Natural killer cell treated with Interleukin-12 subunit alpha and Interleukin-12 subunit beta and Interleukin-15 and Interleukin-18, amount 100 ng/mL, for 72 hours (primary cell): ENCODE measurements at regions not wholly inside any gene's neighbourhood (a gene's known extent, or its start where the extent isn't known, plus 50 kb on each side); places are given as distances from the start of the nearest gene placed in this dataset.

Source experiments
- ATAC-seq, 2 donors: fragments of 150-1000 bp; cut with Tn5 transposase in 1 of 2; sonication (Bioruptor Pico), chemical (Tn5 transposase) in 1 of 2; 2 replicates each; pipeline ENCODE4 v1.10.0; 2021
- DNase-seq: peaks from one replicate; pipeline ENCODE4 v3.0.0; 2022; ENCODE audit warnings: low spot score
- H3K27ac Mint-ChIP-seq, 2 donors: 1 replicate in 1 of 2; 2 replicates in 1 of 2; pipeline ENCODE4 v1.8.0; 2022; ENCODE audit warnings: mixed read lengths in 2 of 2, mild to moderate bottlenecking in 1 of 2, moderate library complexity in 1 of 2
- H3K27me3 Mint-ChIP-seq, 2 donors: 1 replicate in 1 of 2; 2 replicates in 1 of 2; pipeline ENCODE4 v1.8.0; 2022; ENCODE audit warnings: mixed read lengths in 2 of 2
- H3K36me3 Mint-ChIP-seq: one replicate; pipeline ENCODE4 v1.8.0; 2022; ENCODE audit warnings: mixed read lengths
- H3K4me1 Mint-ChIP-seq, 2 donors: 1 replicate in 1 of 2; 2 replicates in 1 of 2; pipeline ENCODE4 v1.8.0; 2022; ENCODE audit warnings: low read depth in 2 of 2, mixed read lengths in 2 of 2, mild to moderate bottlenecking in 1 of 2
- H3K4me3 Mint-ChIP-seq: one replicate; pipeline ENCODE4 v1.8.0; 2022; ENCODE audit warnings: mixed read lengths
- H3K9me3 Mint-ChIP-seq: 2 replicates; pipeline ENCODE4 v1.8.0; 2022; ENCODE audit warnings: mixed read lengths

DNA sequence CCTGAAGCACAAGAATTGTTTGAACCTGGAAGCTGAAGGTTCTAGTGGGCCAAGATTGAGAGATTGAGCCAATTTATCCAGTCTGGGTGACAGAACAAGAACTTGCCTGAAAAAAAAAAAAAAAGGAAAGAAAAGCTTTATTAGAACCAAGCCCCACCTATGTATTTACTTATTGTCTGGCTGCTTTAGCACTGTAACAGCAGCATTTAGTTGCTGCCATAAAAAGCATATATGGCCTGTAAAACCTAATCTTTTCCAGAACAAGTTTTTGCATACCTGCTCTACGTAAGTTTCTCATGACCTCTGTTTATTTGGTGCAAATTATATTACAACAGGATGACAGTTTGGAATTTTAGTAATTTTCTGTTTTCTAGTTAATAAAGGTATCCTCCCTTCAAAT, 1565.6 kb upstream of the LRRTM1 start:
- Mint-ChIP-seq H3K4me1 (no peaks in the 10 kb centered on the region), H3K27me3 (no peaks in the 10 kb centered on the region), H3K36me3 (no peaks in the 10 kb centered on the region), H3K27ac (no peak overlapping the region), H3K9me3 (peaks cover 6% of the 10 kb centered on the region), H3K4me3 (no peak overlapping the region)
- DNase-seq: no peak
- no peak for ATAC-seq

DNA sequence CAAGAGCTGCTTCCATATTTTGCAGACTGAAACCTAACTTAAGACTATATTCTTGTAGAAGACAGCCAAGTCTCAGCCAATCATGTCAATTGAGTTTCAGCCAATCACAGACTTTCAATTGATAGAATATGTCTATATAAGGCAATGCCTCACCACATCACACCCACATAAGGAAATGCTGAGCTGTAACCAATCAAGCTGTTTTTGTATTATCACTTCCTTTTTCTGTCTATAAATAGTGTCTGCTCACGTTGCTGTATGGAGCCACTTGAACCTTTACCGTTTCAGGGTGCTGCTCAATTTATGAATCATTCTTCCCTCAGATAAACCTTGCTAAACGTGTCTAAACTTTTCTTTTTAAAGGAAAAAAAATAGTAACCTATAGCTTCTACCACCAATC, 1554.4 kb upstream of the LRRTM1 start:
- H3K36me3 Mint-ChIP-seq: peaks cover 5% of the 10 kb centered on the region
- ATAC-seq (no peak), DNase-seq (no peak)
- no peaks in the 10 kb centered on the region for H3K27me3 Mint-ChIP-seq
- no peaks in the 10 kb centered on the region for H3K4me1 Mint-ChIP-seq
- H3K27ac Mint-ChIP-seq: no peak overlapping the region
- peaks cover 30% of the 10 kb centered on the region for H3K9me3 Mint-ChIP-seq
- H3K4me3 Mint-ChIP-seq: no peak overlapping the region

- ATAC-seq (no peak), DNase-seq (no peak)
- Mint-ChIP-seq H3K4me1 (no peaks in the 10 kb centered on the region), H3K27ac (no peak overlapping the region), H3K36me3 (peaks cover 5% of the 10 kb centered on the region), H3K9me3 (peaks cover 12% of the 10 kb centered on the region), H3K4me3 (no peak overlapping the region), H3K27me3 (no peaks in the 10 kb centered on the region)
Measured at GRCh38 chr2:81853341-81853740, 1548.8 kb upstream of the LRRTM1 start.

GRCh38 chr2:81852651-81853050, 1548.1 kb upstream of the LRRTM1 start:
- DNase-seq (no peak), ATAC-seq (no peak)
- Mint-ChIP-seq H3K27me3 (no peaks in the 10 kb centered on the region), H3K9me3 (peaks cover 10% of the 10 kb centered on the region), H3K36me3 (peaks cover 5% of the 10 kb centered on the region), H3K27ac (no peak overlapping the region), H3K4me1 (no peaks in the 10 kb centered on the region), H3K4me3 (no peak overlapping the region)

GRCh38 chr2:81839780-81840179, 1535.2 kb upstream of the LRRTM1 start:
- Mint-ChIP-seq H3K4me3 (no peak overlapping the region), H3K36me3 (peaks cover 22% of the 10 kb centered on the region), H3K27me3 (no peaks in the 10 kb centered on the region), H3K27ac (no peak overlapping the region), H3K9me3 (peaks cover 24% of the 10 kb centered on the region), H3K4me1 (no peaks in the 10 kb centered on the region)
- ATAC-seq (no peak), DNase-seq (no peak)

DNA sequence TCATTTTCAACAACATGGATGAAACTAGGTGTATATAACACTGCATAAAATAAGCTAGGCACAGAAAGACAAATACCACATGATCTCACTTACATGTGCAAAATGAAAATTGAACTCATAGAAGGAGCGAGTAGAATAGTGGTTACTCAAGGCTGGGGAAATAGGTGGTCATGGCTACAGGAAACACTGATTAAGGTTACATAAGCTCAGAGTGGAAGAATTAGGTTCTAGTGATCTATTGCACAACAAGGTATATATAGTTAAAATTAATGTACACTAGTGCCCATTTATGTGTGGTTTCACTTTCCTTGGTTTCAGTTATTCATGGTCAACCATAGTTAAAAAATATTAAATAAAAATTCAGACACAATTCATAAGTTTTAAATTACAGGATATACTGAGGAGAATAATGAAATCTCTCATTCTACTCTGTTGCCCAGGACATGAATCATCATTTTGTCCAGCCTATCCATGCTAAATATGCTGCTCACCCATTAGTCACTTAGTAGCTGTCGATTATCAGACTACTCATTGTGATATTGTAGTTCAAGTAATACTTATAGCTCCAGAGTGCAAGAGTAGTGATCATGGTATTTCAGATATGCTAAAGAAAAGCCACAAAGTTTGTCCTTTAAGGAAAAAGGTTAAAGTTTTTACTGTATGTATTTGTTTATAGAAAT, 1530.9 kb upstream of the LRRTM1 start:
- ATAC-seq: no peak
- H3K4me1 Mint-ChIP-seq: no peaks in the 10 kb centered on the region

DNA sequence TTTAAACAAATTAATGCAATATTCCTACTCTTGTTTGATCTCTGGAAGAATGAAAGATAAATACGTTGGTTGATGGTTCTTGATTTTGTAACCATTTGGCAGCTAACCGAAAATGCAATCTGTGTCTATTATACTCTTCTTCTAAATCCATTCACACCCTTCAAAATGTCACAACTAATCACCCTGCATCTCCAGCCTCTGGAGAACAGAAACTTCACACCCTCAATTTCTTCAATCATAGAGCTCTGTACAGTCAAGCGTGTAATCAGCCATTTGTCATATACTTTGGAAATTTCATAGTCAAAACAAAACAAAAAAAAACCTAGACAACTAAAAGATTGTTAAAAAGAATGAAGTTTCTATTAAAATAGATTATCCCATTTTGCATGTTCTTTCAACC, 1482.3 kb upstream of the LRRTM1 start:
- H3K4me1 Mint-ChIP-seq: peaks cover 0 to 2% of the 10 kb centered on the region in 2 donors
- no peak overlapping the region for H3K27ac Mint-ChIP-seq
- no peaks in the 10 kb centered on the region for H3K27me3 Mint-ChIP-seq
- H3K36me3 Mint-ChIP-seq: no peaks in the 10 kb centered on the region
- DNase-seq (no peak), ATAC-seq (no peak)
- H3K4me3 Mint-ChIP-seq: no peak overlapping the region
- peaks cover 12% of the 10 kb centered on the region for H3K9me3 Mint-ChIP-seq

More for the DNA sequence above, 1530.9 kb upstream of the LRRTM1 start:
- DNase-seq: no peak
- Mint-ChIP-seq H3K36me3 (peaks cover 14% of the 10 kb centered on the region), H3K9me3 (peaks cover 28% of the 10 kb centered on the region), H3K4me3 (no peak overlapping the region), H3K27me3 (no peaks in the 10 kb centered on the region), H3K27ac (no peak overlapping the region)

- no peak overlapping the region for H3K4me3 Mint-ChIP-seq
- no peaks in the 10 kb centered on the region for H3K36me3 Mint-ChIP-seq
- H3K9me3 Mint-ChIP-seq: peaks cover 22% of the 10 kb centered on the region
- H3K4me1 Mint-ChIP-seq: no peaks in the 10 kb centered on the region
- no peak overlapping the region for H3K27ac Mint-ChIP-seq
- no peak for ATAC-seq
- no peaks in the 10 kb centered on the region for H3K27me3 Mint-ChIP-seq
- DNase-seq: no peak
Measured at GRCh38 chr2:81767187-81767912, 1462.8 kb upstream of the LRRTM1 start.

DNA sequence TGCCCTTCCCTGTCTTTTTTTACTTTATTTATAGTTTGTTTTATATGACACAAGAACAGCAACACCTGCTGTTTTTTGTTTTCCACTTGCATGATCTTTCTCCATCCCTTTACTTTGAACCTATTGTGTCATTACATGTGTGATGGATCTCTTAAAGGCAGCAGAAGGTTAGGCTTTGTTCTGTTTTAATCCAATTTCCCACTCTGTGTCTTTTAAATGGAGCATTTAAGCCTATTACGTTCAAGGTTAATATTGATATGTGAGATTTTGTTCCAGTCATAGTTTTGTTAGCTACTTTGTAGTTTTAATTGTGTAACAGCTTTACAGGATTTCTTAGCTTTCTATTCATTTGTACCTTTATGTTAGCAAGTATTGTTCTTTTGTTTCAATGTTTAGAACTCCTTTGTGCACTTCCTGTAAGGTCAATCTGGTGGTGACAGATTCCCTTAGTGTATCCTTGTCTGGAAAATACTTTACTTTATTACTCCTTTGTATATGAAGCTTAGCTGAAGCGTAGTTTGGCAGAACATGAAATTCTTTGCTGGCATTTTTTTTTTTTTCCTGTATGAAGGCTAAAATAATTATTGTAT, 1443.0 kb upstream of the LRRTM1 start:
- H3K4me3 Mint-ChIP-seq: no peak overlapping the region
- DNase-seq: no peak
- no peak overlapping the region for H3K27ac Mint-ChIP-seq
- no peaks in the 10 kb centered on the region for H3K27me3 Mint-ChIP-seq
- H3K36me3 Mint-ChIP-seq: peaks cover 13% of the 10 kb centered on the region
- ATAC-seq: no peak
- H3K4me1 Mint-ChIP-seq: no peaks in the 10 kb centered on the region
- peaks cover 17% of the 10 kb centered on the region for H3K9me3 Mint-ChIP-seq

GRCh38 chr2:81739966-81740365, 1435.4 kb upstream of the LRRTM1 start:
- Mint-ChIP-seq H3K4me3 (no peak overlapping the region), H3K9me3 (peaks cover 9% of the 10 kb centered on the region), H3K27me3 (no peaks in the 10 kb centered on the region), H3K27ac (no peak overlapping the region), H3K4me1 (no peaks in the 10 kb centered on the region), H3K36me3 (no peaks in the 10 kb centered on the region)
- DNase-seq (no peak), ATAC-seq (no peak)

DNA sequence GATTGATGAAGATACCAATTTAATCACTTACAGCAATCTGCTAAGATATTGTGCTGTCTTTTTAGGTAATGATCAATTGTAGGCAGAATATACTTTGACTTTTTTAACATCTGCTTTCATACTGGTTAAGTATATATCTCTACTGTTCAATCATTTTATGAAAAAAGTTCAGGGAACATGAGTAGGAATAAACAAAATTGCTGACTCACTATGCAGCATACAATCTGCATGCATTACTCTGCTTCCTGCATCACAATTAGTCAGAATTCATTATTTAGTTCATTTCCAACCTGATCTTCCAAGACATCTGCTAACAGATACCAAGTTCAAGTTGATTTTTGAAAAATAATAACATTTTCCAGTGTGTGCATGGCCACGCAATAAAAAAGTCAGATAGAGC, 1430.4 kb upstream of the LRRTM1 start:
- H3K27ac Mint-ChIP-seq: no peak overlapping the region
- peaks cover 19% of the 10 kb centered on the region for H3K9me3 Mint-ChIP-seq
- H3K4me1 Mint-ChIP-seq: no peaks in the 10 kb centered on the region
- no peaks in the 10 kb centered on the region for H3K27me3 Mint-ChIP-seq
- peaks cover 6% of the 10 kb centered on the region for H3K36me3 Mint-ChIP-seq
- ATAC-seq: no peak
- DNase-seq: no peak
- H3K4me3 Mint-ChIP-seq: no peak overlapping the region

DNA sequence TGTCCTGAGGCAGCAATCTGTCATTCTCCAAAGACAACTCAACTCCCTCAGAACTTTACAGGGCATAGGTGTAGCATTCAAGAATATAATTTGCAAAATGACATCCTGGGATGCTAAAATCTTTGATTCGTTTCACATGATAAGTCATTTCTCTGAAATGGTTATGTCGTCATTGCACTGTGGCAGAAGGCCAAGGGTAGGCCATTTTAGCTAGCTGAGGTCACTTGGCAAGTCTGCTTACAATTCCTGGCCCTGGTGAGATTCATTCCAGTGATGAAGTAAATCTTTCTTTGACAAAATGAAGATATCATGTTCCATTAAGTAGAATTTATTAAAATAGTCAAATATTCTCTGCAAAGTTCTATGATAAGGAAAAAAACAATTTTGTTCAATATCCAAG, 1410.3 kb upstream of the LRRTM1 start:
- H3K9me3 Mint-ChIP-seq: peaks cover 27% of the 10 kb centered on the region
- ATAC-seq: no peak

GRCh38 chr2:81706856-81707255, 1402.3 kb upstream of the LRRTM1 start:
- Mint-ChIP-seq H3K4me1 (no peaks in the 10 kb centered on the region), H3K9me3 (peaks cover 24% of the 10 kb centered on the region), H3K36me3 (no peaks in the 10 kb centered on the region), H3K27ac (no peak overlapping the region), H3K27me3 (no peaks in the 10 kb centered on the region), H3K4me3 (no peak overlapping the region)
- DNase-seq (no peak), ATAC-seq (no peak)

More for the DNA sequence above, 1410.3 kb upstream of the LRRTM1 start:
- no peak overlapping the region for H3K27ac Mint-ChIP-seq
- peaks cover 8% of the 10 kb centered on the region for H3K36me3 Mint-ChIP-seq
- no peaks in the 10 kb centered on the region for H3K27me3 Mint-ChIP-seq
- no peak for DNase-seq
- H3K4me1 Mint-ChIP-seq: no peaks in the 10 kb centered on the region
- no peak overlapping the region for H3K4me3 Mint-ChIP-seq

GRCh38 chr2:81703831-81704230, 1399.3 kb upstream of the LRRTM1 start:
- no peaks in the 10 kb centered on the region for H3K27me3 Mint-ChIP-seq

More at GRCh38 chr2:81703831-81704230, 1399.3 kb upstream of the LRRTM1 start:
- Mint-ChIP-seq H3K36me3 (no peaks in the 10 kb centered on the region), H3K4me1 (no peaks in the 10 kb centered on the region), H3K4me3 (no peak overlapping the region), H3K27ac (no peak overlapping the region), H3K9me3 (peaks cover 15% of the 10 kb centered on the region)
- ATAC-seq (no peak), DNase-seq (no peak)
